ENCODE measurements at regions not wholly inside any gene's neighbourhood (a gene's known extent, or its start where the extent isn't known, plus 50 kb on each side); places are given as distances from the start of the nearest gene placed in this dataset.

DNA sequence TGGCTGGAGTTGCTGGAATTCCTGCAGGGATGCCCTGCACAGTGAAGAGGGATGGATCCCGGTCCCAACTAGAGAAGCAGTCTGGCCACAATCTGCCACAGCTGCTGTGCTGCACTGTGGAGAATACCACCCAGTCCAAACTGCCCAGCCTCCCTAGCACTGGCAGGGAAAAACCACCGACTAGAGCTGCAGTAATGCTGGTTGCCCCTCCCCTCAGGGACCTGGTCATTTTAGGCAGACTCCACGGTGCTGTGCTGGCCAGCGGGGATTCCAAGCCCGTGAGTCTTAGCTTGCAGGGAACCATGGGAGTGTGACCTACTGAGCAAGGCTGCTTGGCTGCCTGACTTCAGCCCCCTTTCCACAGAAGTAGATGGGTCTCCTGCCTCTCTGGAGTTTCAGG, 478.0 kb upstream of the ATP11B start:
- TF ChIP-seq, protein P1, sequence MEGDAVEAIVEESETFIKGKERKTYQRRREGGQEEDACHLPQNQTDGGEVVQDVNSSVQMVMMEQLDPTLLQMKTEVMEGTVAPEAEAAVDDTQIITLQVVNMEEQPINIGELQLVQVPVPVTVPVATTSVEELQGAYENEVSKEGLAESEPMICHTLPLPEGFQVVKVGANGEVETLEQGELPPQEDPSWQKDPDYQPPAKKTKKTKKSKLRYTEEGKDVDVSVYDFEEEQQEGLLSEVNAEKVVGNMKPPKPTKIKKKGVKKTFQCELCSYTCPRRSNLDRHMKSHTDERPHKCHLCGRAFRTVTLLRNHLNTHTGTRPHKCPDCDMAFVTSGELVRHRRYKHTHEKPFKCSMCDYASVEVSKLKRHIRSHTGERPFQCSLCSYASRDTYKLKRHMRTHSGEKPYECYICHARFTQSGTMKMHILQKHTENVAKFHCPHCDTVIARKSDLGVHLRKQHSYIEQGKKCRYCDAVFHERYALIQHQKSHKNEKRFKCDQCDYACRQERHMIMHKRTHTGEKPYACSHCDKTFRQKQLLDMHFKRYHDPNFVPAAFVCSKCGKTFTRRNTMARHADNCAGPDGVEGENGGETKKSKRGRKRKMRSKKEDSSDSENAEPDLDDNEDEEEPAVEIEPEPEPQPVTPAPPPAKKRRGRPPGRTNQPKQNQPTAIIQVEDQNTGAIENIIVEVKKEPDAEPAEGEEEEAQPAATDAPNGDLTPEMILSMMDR (IDR thresholded peaks at IDR 0.05) = no peak
- TF ChIP-seq POLR2A (IDR thresholded peaks at IDR 0.05) = no peak

Measured in body of pancreas (tissue), 4 donors.